ENCODE measurements at regions not wholly inside any gene's neighbourhood (a gene's known extent, or its start where the extent isn't known, plus 50 kb on each side); places are given as distances from the start of the nearest gene placed in this dataset.

DNA sequence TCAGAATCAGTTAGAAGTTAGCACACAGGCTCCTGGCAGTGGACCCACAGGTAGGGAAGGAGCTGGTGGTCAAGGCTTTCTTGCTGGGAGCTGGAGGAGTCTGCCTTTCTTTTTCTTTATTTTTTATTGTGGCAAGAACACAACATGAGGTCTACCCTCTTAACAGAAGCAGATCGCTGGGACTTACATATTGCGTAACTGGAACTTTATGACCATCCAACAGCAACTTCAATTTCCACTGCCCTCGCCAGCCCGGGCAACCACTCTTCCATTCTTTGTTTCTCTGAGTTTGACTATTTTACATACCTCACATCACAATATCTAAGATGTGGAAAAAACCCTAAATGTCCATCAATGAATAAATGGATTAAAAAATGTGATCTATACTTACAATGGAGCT, 147.8 kb upstream of the AJAP1 start:
- no peak for DNase-seq

DNA sequence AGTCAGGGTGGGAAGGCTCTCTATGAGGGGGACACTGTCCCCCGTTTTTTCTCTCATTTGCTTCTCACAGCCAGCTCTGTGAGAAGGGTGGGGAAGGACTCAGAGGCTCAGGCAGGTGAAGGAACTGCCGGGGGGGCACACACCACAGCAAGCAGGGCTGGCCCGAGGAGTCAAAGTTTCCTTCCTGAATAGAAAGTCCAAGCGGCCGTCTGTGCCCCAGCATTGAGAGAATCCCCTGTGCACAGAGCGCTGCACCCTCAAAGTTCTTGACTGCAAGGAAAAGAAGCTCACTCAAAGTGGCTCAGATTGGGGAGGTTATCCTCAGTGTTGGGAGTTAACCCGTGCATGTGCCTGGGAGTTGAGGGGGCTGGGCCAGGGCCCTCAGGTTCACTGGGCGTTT, 145.2 kb upstream of the AJAP1 start:
- DNase-seq = no peak

DNA sequence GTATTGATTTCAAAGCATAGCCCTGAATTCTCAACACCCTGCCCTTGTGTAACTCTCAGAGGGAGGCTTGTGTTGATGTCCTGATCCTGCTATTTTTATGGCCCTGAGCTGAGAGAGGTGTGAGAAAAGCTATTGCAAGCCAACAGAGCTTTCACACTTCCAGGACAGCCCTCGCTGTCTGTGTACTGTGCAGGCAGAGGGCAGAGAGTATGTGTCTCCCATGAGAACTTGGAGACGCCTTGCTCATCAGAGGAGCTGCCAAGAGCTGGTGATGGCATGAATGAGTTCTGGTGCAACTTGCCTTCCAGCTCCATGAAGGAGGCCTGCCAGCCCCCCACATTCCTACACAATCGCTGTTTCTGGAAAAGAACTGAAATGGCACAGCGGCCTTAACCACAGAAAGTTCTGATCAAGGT, 144.1 kb upstream of the AJAP1 start:
- no peak for DNase-seq

DNA sequence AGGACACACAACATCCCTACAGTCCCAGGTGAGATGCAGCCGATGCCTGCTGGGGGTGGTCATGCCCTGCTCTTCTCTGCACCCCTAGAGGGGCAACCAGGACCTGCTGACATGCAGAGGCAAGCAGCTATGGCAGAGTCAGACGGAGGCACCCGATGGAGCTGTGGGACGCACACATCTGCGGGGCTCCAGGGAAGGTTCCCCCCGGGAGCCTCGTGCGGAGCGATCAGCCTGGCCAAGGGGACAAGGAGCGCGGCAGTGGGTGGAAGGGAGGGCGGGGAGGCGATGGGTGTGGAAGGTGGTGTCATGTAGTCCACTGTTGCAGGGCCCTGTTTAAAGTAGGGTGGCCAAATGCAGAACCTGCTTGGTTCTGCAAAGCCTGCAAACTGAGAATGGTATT, 143.0 kb upstream of the AJAP1 start:
- DNase-seq = no peak

DNA sequence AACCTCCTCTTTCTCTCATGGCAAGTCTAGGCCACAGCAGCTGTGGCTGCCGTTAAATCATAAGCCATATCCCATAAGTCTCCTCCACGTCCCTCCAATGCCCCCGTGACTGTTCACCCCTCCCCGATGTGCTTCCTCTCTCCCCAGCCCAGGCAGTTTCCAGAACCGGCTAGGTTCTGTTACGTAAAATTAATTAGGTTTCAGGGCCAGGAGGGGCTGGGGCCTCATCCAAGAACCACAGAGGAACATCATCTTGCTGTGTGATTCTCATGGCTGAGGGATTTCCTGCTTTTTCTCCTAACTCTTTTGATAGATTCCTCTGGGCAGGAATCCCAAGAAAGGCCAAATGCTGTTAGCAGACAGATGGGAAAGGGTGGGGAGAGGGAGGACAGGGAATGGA, 141.8 kb upstream of the AJAP1 start:
- DNase-seq = no peak

DNA sequence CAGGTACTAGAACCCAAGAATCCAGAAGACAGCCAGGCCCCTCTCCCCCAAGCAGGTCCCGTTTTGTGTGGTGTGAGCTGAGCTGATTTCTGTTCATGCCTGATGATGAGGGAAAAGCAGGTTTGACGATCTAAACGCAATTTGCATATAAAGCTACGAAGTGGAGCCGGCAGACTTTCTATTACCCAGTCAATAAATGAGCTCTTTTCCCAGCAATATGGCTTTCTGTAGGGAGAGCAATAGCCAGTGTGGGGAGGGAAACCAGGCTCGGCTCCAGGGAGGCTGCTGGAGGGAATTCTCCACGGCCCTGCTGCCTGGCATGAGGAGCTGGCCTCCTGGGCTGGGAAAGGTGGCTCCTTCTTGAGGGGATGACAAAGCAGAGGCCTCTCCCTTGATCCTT, 140.7 kb upstream of the AJAP1 start:
- DNase-seq = no peak

DNA sequence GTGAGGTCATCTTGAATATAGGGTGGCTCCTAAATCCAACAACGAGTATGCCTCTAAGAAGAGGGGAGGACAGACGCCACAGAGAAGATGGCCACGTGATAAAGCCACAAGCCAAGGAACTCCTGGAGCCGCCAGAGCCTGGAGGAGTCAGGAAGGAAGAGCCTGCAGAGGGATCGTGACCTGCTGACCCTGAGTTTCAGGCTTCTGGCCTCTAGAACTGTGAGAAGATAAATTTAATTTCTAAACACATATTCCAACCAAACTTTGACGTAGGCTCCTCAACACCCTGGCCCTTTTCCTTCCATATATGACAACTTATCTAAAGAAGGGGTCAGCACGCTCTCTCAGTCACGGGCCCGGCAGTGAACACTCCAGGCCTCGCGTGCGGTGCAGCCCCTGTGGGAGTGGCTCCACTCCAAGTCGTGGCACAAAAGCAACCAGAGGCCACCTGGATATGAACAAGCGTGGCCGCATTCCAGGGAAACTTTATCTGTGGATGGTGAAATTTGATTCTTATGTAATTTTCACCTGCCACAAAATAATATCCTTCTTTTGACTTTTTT, 138.6 kb upstream of the AJAP1 start:
- no peak for DNase-seq

DNA sequence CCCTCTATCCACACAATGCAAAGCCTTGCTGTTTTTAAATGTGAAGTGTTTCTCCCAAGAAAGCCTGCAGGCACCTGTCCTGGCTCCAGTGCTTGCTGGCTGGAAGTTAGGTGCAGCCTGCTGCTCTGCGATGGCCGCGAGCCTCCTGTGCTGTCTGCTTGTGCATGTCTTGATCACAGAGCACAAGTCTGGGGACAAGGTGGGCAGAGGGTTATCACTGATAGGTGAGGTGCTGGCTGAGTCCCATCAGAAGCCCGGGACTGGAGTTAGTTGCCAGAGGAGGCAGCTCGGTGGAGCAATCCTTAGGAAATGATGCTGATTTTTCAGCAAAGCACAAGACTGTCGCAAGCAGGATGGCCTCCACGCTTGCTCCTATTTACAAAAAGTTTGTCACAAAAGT, 137.8 kb upstream of the AJAP1 start:
- DNase-seq = no peak

DNA sequence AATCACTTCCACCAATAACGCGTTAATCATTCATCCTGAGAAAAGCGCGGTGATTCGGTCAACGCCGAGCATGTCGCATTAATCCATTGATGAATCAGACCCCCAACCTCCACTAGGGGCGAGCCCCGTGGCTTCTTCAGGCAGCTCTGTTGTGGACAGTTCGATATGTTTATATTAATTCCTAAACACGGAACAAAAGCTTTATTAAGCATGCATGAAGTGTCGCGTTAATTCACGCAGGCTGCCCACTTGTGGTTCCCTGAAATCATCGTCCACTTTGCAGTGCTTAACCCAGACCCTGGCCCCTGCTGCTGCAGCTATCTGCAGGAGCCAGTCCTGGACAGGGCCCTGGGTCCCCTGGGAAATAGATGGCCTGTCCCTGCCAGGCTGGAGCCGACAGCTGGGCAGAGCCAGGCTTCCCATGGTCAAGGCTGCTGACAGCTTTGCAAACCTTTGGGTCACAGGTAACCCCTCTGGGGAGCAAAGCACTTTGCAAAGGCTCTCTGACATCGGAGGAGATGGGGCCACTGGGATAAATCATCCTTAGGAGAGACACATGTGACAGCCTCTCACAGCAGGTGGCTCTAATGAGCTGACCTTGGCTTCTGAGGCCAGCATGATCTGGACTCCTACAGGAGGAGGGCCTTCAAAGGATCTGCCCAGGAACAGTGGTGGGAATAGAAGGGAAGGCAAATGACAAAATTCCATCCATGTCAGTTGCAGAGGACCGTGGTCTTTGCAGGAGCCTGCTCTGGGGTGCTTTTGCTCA, 137.0 kb upstream of the AJAP1 start:
- DNase-seq = no peak

DNA sequence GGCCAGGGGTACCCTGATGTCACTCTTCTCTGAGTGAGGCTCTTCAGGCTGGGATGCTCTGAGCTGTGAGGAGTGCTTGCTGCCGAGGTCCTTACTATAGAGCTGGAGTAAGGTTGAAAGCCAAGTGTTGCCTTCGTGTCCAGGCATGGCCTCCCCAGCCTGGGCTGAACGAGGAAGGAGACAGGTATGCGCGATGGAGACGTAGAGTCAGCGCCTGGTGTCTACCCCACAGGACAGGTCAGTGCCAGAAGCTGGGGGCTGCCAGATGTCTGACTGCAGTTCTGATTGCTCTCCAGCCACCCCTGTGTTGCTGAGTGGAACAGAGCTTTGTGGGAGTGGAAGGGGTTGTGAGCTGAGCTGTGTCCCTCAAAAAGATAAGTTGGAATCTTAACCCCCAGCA, 135.8 kb upstream of the AJAP1 start:
- no peak for DNase-seq

DNA sequence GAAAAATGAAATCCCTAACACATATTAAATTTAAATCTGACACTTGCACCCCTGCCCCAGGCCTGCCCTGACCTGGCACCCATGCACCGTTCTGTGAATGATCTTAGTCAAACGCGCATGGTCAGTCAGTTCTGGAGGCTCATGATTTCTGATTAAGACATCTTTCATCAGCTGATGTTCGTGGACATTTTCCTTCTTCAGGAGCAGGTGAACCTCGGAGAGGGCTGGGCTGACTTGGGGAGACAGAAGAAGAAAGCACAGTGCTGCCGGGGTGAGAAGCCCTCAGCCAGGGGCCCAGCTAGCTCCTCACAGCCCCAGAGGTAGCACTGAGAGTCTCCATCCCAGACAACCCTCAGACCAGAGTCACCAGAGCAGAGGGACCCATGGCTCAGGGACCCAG, 134.5 kb upstream of the AJAP1 start:
- DNase-seq = no peak

DNA sequence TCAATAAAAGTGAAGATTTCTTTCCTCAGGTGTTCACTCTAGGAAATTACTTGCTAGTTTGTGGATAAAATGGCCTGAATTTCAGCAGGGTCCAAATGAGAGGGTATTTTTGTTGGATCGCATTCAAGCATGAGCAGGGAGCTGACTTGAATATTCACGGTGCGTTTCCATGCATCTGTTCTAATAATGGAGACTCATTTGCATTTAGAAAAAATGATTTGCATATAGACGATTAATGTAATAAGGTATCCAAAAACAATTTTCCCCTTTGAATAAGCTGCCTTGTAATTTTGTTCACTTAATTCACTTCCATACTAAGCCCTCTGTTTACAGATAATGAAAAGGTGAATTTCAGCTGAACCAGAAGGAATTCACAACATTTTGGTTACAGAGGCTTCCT, 130.9 kb upstream of the AJAP1 start:
- DNase-seq = no peak

DNA sequence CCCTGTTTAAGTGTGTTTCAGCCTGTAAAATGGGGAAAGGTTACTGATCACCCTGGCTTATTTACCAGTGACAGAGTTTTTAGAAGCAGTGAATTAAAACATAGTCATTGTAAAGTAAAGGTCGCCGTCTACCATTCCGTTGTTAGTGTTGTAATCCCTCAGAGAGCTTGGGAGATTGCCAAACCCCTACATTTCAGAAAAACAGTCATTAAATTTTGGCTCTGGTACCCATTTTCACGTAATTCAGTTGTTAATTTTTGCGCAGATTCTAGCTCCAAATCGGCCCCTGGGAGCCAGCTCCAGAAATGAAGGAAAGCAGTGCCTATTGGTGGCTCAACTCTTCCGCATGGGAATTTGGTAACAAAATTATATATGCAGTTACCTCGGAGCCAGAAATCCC, 127.7 kb upstream of the AJAP1 start:
- no peak for DNase-seq

DNA sequence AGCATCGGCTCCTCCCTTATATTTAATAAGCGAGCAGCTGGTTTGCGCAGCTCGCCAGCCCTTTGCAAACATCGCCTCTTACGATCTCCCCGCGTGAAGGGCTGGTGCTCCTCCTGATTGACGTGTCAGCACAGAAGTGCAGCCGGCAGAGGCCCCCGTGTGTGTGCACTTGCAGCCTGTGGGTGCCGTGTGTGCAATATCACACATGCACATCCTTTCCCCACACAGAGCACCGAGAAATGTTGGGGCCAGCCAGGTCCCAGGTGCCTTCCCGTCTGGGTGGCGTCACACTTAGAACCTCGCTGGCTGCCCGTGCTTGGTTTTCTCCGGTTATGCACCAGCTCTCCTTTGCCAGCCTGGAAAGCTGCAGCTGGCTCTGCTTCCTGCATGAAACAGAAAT, 126.6 kb upstream of the AJAP1 start:
- DNase-seq = no peak

DNA sequence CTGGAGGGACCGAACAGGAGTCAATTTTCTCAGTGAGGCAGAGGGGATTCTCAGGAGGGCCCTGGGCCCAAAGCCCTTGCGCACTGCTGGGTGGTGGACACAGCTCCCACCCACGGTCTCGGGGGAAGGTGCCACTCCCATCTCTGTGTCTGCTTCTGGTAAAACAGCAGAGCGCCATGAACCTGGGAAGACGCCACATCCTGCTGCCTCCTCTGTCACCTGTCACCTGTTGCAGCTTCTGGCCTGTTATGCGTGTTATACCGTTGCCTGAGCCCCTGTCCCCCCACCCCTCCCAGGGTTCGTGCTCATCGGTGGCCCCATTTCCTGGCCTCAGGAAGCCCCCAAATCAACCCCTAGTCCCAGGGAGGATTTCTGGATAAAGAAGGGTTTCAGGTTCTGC, 125.8 kb upstream of the AJAP1 start:
- no peak for DNase-seq

DNA sequence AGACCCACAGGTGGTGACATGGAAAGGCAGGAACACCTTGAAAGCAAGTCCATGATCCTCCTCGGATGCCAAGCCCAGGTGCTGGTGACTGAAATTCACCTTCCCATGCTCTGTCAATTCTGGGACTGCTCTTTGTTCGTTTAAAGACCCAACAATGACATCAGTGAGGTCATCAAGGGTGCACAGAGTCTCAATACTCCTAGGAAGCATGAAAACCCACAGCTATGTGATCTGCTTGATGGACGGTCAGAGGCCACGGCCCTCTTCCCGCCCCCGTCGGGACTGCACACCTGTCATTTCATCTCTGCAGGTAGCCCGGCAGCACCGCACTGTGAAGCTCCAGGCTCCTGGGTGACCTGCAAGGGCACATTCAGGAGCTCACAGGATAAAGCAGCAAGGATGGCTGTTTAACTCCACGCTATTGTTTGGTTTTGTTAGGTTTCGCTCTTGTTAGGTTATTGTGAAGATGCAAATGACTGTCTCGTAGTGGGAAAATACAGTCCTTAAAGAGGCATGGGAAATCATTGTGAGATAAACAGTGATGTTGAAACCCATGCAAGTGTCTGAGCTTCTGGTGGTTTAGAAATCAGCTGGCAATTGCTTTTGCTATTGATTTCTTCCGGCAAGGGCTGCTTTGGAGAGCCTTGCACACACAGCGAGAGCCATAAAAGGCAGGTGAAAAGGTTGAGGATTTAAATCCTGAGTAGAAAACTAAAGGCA, 124.8 kb upstream of the AJAP1 start:
- DNase-seq = no peak

DNA sequence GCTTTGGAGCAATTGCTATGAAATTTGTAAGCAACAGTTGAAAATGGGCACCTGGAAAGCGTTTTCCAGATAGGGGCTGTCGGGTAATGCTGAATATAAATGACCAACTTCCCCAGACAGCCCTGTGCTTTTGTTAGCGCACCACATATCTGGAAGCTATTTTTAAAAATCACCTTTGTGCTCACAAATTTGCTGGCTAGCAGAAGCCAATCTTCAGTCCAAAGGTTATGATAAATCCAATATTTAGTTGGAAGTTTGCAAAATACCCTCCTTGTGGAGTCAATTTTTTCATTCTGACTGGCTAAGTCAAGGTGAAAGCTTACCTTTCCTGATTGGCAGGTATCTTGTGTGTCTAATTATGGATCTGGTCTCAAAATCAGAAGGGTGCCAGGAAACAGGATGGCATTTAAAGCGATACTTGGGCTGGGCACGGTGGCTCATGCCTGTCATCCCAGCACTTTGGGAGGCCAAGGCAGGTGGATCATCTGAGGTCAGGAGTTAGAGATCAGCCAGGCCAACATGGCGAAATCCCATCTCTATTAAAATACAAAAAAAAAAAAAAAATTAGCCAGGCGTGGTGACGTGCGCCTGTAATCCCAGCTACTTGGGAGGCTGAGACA, 124.1 kb upstream of the AJAP1 start:
- DNase-seq = no peak

DNA sequence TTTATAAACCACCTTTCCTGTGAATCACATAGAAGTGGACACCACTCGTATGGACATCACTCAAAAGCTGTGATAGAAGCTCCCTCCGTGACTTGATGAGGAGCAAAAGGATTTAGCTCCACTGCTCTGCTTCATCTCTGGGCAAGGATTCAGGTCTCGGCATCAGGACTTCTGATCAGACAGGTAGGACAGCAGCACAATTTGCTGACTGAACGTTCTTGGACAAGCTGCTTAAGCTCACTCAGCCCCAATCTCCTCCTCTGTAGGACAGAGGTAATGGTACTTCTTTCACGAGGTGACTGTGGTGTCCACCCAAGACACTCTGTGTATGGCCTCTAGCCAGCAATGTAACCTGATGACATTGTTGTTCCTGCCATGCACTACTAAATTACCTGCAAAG, 122.6 kb upstream of the AJAP1 start:
- no peak for DNase-seq

DNA sequence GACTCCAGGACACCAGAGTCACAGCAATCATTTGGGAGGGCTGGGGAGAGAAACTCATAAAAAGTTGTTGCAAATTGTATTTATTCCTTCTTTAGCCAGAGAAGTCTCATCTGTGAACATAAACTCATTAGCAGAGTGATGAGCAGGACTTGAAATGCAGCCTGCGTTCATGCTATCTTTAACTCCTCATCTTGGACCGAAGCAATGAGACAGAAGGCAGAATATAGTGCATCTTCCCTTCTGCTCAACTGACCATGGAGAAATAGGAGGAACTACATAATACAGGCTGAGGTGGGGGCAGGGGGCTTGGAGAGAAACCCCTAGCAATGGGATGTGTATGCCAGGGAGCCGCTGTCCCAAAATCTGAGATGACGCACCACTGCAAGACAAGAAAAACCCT, 121.8 kb upstream of the AJAP1 start:
- DNase-seq = no peak

DNA sequence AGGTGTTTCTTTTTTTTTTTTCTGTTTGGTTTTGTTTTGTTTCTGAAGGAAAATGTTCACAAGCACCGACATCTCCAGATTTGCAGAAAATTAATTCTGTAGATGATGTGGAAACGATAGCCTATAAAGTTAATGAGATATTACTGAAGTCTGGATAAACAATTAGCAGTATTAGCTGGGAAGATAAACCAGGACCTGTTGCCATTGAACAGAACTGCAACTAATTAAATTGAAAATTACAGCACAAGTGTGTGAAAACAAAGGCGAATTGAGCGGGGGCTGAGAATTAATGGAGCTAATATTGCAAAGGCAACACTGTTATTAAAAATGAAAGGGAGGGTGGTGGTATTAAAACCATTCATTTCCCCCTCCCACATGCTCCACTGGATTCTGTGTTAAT, 107.5 kb upstream of the AJAP1 start:
- DNase-seq = no peak

DNA sequence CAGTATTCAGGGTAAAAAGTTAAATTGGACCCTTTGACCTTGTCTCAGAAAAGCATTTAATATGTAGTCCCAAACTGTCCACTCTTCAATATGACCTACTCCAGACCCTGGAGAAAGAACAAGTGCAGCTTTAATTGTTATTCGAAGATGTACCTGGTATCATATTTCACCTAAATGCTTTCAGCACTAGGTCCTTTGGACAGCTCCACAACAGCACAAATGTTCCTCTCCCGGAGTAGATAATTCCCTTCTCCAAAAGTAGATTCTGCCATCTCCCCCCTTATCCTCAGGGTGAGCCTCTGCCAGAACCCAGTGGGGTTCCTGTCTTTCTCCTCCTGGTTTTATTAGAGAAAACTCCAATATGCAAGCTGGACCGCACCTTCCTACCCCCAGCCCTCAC, 104.5 kb upstream of the AJAP1 start:
- no peak for DNase-seq

DNA sequence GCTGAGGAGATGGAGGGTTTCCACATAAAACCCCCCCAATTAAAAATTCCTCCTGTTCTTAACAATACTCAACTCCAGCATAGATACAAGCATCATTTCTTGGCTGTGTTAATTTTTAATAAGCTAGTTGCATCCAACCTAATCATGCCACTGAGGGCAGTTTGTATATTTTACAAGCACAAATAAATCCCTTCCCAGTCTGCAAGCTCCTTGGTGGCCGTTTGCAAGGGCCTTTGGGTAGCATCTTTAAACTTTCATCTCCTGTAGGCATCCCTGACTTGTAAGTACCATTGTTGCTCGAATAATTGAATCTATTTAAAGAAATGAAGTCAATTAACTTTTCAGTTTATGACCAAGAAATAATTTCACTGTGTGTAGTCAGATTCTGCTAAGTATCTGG, 103.5 kb upstream of the AJAP1 start:
- DNase-seq = no peak

DNA sequence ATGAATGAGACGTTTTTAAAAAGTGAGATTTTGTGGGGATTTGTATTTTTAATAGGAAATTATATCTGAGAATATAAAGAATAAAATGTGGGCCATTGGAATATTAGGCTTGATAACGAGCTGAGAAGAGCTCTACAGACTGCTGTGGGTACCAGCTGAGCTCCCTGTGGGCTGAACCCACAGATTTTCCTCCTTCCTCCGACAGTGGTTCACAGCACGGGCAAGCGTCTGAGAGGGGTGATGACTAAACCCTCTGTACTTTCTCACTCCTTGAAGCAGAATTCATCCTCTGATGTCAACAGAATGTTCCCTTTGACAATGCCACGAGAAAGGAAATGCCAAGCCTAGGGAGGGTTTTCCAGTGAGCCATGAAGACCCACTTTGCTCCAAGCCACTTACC, 102.7 kb upstream of the AJAP1 start:
- DNase-seq = no peak

DNA sequence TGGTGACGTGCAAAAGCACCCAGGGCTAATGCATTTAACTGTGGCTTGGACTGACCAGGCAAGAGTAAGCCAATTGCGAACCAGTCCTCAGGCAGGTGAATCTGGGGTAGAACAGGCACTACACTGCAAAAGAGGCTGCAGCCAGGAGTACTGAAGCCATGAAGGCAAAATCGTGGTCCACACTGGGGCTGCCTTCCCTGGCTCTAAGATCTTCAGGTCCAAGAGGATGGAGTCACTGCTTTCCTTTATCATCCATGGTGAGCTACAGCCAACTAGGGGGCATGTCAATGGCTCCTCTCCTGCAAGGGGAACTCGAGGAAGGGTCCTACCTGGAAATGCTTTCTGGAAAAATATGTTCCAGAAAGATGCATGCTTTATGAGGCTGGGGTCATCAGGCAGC, 100.6 kb upstream of the AJAP1 start:
- DNase-seq = no peak
